Liver (tissue), 8 donors: ENCODE measurements at regions not wholly inside any gene's neighbourhood (a gene's known extent, or its start where the extent isn't known, plus 50 kb on each side); places are given as distances from the start of the nearest gene placed in this dataset.

ENCODE experiments used
- DNase-seq: peaks from one replicate; pipeline ENCODE4 v3.0.0-alpha.2; 2017; ENCODE audit warnings: low spot score
- H3K27ac ChIP-seq, 2 donors: one replicate each; pipeline ENCODE4 v1.7.0; 2013; ENCODE audit warnings: inconsistent platforms in 2 of 2, low read length in 2 of 2, control low read depth in 1 of 2, low read depth in 1 of 2, mild to moderate bottlenecking in 1 of 2
- H3K27me3 ChIP-seq, 4 donors: one replicate each; pipeline versions ENCODE4 v1.6.1 to v1.7.0; 2013; ENCODE audit warnings: low read length in 3 of 4, inconsistent platforms in 1 of 4, mild to moderate bottlenecking in 1 of 4, moderate library complexity in 1 of 4; ENCODE audit not compliant: control insufficient read depth in 4 of 4, insufficient read depth in 4 of 4
- H3K36me3 ChIP-seq, 4 donors: one replicate each; pipeline versions ENCODE4 v1.6.1 to v1.7.0; 2013; ENCODE audit warnings: low read length in 3 of 4, mild to moderate bottlenecking in 3 of 4, low read depth in 1 of 4, moderate library complexity in 1 of 4; ENCODE audit not compliant: control insufficient read depth in 4 of 4, insufficient read depth in 3 of 4
- H3K4me1 ChIP-seq, 4 donors: one replicate each; pipeline versions ENCODE4 v1.6.1 to v1.7.0; 2013; ENCODE audit warnings: low read length in 3 of 4, mild to moderate bottlenecking in 3 of 4, moderate library complexity in 1 of 4; ENCODE audit not compliant: control insufficient read depth in 4 of 4, insufficient read depth in 4 of 4
- H3K4me3 ChIP-seq, 3 donors: one replicate each; pipeline versions ENCODE4 v1.6.1 to v1.7.0; 2013; ENCODE audit warnings: low read length in 3 of 3, control low read depth in 1 of 3, low read depth in 1 of 3, mild to moderate bottlenecking in 1 of 3
- H3K9ac ChIP-seq, 2 donors: one replicate each; pipeline ENCODE4 v1.7.0; 2013; ENCODE audit warnings: low read length in 2 of 2, mild to moderate bottlenecking in 2 of 2, moderate library complexity in 2 of 2, control low read depth in 1 of 2, low read depth in 1 of 2
- H3K9me3 ChIP-seq, 4 donors: one replicate each; pipeline versions ENCODE4 v1.6.1 to v1.7.0; 2013; ENCODE audit warnings: low read length in 3 of 4; ENCODE audit not compliant: control insufficient read depth in 4 of 4
- ATF3 ChIP-seq: IDR thresholded peaks from 2 replicates; pipeline ENCODE4 v1.6.1; 2016; ENCODE audit warnings: antibody characterized with exemption
- CTCF ChIP-seq: fragments of 150-350 bp; IDR thresholded peaks from 2 replicates; pipeline ENCODE4 v1.5.1; 2017; ENCODE audit warnings: improper control_type of control experiment, low read depth, low read length; ENCODE audit not compliant: missing input control
- EGR1 ChIP-seq, 2 donors: IDR thresholded peaks; 2 replicates each; pipeline ENCODE4 v1.6.1; 2016 to 2018; ENCODE audit warnings: antibody characterized with exemption in 2 of 2, low read depth in 2 of 2
- FOXA1 ChIP-seq: IDR thresholded peaks from 2 replicates; pipeline ENCODE4 v1.6.1; 2016; ENCODE audit warnings: antibody characterized with exemption
- FOXA2 ChIP-seq: IDR thresholded peaks from 2 replicates; pipeline ENCODE4 v1.6.1; 2016; ENCODE audit warnings: antibody characterized with exemption
- GABPA ChIP-seq, 2 donors: IDR thresholded peaks in 1 of 2; conservative IDR thresholded peaks in 1 of 2; 2 replicates each; pipeline ENCODE4 v1.6.1; 2016; ENCODE audit warnings: antibody characterized with exemption in 2 of 2, mild to moderate bottlenecking in 1 of 2, moderate library complexity in 1 of 2
- HNF4A ChIP-seq, 2 donors: conservative IDR thresholded peaks; 2 replicates each; pipeline ENCODE4 v1.6.1; 2016; ENCODE audit warnings: antibody characterized with exemption in 2 of 2, mild to moderate bottlenecking in 2 of 2
- JUND ChIP-seq, 2 donors: IDR thresholded peaks; 2 replicates each; pipeline ENCODE4 v1.6.1; 2016; ENCODE audit warnings: antibody characterized with exemption in 2 of 2
- MAX ChIP-seq: IDR thresholded peaks from 2 replicates; pipeline ENCODE4 v1.6.1; 2016; ENCODE audit warnings: antibody characterized with exemption
- NR2F2 ChIP-seq: IDR thresholded peaks from 2 replicates; pipeline ENCODE4 v1.6.1; 2016; ENCODE audit warnings: antibody characterized with exemption
- REST ChIP-seq: IDR thresholded peaks from 2 replicates; pipeline ENCODE4 v1.6.1; 2016; ENCODE audit warnings: antibody characterized with exemption, mild to moderate bottlenecking
- RXRA ChIP-seq, 2 donors: IDR thresholded peaks; 2 replicates each; pipeline ENCODE4 v1.6.1; 2017 to 2018; ENCODE audit warnings: antibody characterized with exemption in 2 of 2, mild to moderate bottlenecking in 1 of 2
- SP1 ChIP-seq: IDR thresholded peaks from 2 replicates; pipeline ENCODE4 v1.6.1; 2018; ENCODE audit warnings: antibody characterized with exemption, mild to moderate bottlenecking
- YY1 ChIP-seq: IDR thresholded peaks from 2 replicates; pipeline ENCODE4 v1.6.1; 2016; ENCODE audit warnings: antibody characterized with exemption, mild to moderate bottlenecking
- ZBTB33 ChIP-seq: IDR thresholded peaks from 2 replicates; pipeline ENCODE4 v1.6.1; 2016; ENCODE audit warnings: antibody characterized with exemption
- WGBS: extraction: QIAGEN DNeasy Blood & Tissue Kit; methylation state at CpG from one replicate; pipeline ENCODE4 v1.1.7; 2013; 5-methylcytosine and 5-hydroxymethylcytosine counted together
- donor health status: healthy.
- donor health status: healthy.
- donor health status: healthy.
- donor health status: healthy.
- donor health status: healthy.

GRCh38 chr2:12957251-12957650, 240.5 kb downstream of the TRIB2 start:
- no peak for DNase-seq
- Histone ChIP-seq H3K4me3 (no peak overlapping the region), H3K4me1 (no peaks in the 10 kb centered on the region), H3K36me3 (no peaks in the 10 kb centered on the region), H3K27me3 (peaks cover 0 to 7% (median 0%) of the 10 kb centered on the region in 4 donors), H3K9me3 (no peaks in the 10 kb centered on the region), H3K27ac (no peak overlapping the region), H3K9ac (no peak overlapping the region)
- 83% methylated on average over 3 of the region's 3 CpGs for WGBS
- TF ChIP-seq SP1 (no peak), GABPA (IDR thresholded peaks at IDR 0.05 in 1 of 2, conservative IDR thresholded peaks at IDR 0.05 in 1 of 2) (no peak), JUND (IDR thresholded peaks at IDR 0.05) (no peak), CTCF (no peak), ATF3 (no peak), NR2F2 (no peak), FOXA1 (no peak), YY1 (no peak), REST (no peak), FOXA2 (no peak), EGR1 (IDR thresholded peaks at IDR 0.05; ENCODE audit: low read depth in 2 of 2) (no peak), HNF4A (conservative IDR thresholded peaks at IDR 0.05) (no peak), RXRA (IDR thresholded peaks at IDR 0.05) (no peak), ZBTB33 (no peak), MAX (no peak)

- Histone ChIP-seq H3K27me3 (no peaks in the 10 kb centered on the region), H3K36me3 (no peaks in the 10 kb centered on the region), H3K9me3 (no peaks in the 10 kb centered on the region), H3K4me1 (no peaks in the 10 kb centered on the region), H3K27ac (no peak overlapping the region), H3K9ac (no peak overlapping the region), H3K4me3 (no peak overlapping the region)
- WGBS: 53% methylated on average over 2 of the region's 2 CpGs
- TF ChIP-seq MAX (no peak), ZBTB33 (no peak)
- DNase-seq: no peak
Measured at GRCh38 chr2:12959935-12960334, 243.2 kb downstream of the TRIB2 start.
